GM23338 (cell line): ENCODE measurements at regions not wholly inside any gene's neighbourhood (a gene's known extent, or its start where the extent isn't known, plus 50 kb on each side); places are given as distances from the start of the nearest gene placed in this dataset.

ENCODE experiments used
- ATAC-seq: fragments of 200-7000 bp; cut with Tn5 transposase; 3 replicates; pipeline ENCODE4 v1.9.1; 2020
- DNase-seq: peaks from one replicate; pipeline ENCODE4 v3.0.0-alpha.2; 2015; ENCODE audit warnings: low spot score
- H2AFZ ChIP-seq: fragments of 200-600 bp; sonication (generic); 2 replicates; pipeline ENCODE4 v1.8.0; 2016; ENCODE audit warnings: antibody characterized with exemption, mild to moderate bottlenecking, moderate library complexity
- H3F3A ChIP-seq: fragments of 200-600 bp; sonication (generic); replicated peaks from 2 replicates; pipeline ENCODE4 v1.8.0; 2017; ENCODE audit warnings: antibody characterized with exemption, mixed run types, low read depth
- H3K27ac ChIP-seq: fragments of 200-600 bp; sonication (generic); 2 replicates; pipeline ENCODE4 v1.6.1; 2016; ENCODE audit warnings: low read depth
- H3K27me3 ChIP-seq: fragments of 200-600 bp; sonication (generic); 2 replicates; pipeline ENCODE4 v1.8.0; 2016; ENCODE audit warnings: mild to moderate bottlenecking, mixed run types, moderate library complexity; ENCODE audit not compliant: insufficient read depth
- H3K36me3 ChIP-seq: fragments of 200-600 bp; sonication (generic); 2 replicates; pipeline ENCODE4 v1.8.0; 2016; ENCODE audit warnings: mild to moderate bottlenecking; ENCODE audit not compliant: insufficient read depth
- H3K4me1 ChIP-seq: fragments of 200-600 bp; sonication (generic); 2 replicates; pipeline ENCODE4 v1.8.0; 2016; ENCODE audit warnings: mild to moderate bottlenecking, moderate library complexity; ENCODE audit not compliant: insufficient read depth
- H3K4me2 ChIP-seq: fragments of 200-600 bp; sonication (generic); 2 replicates; pipeline ENCODE4 v1.7.1; 2017; ENCODE audit warnings: mixed run types
- H3K4me3 ChIP-seq: fragments of 200-600 bp; sonication (generic); 2 replicates; pipeline ENCODE4 v1.6.1; 2016; ENCODE audit warnings: mixed run types
- H3K79me2 ChIP-seq: fragments of 200-600 bp; sonication (generic); replicated peaks from 2 replicates; pipeline ENCODE4 v1.8.0; 2017; ENCODE audit warnings: mild to moderate bottlenecking; ENCODE audit not compliant: insufficient read depth
- H3K9me2 ChIP-seq: fragments of 200-600 bp; sonication (generic); 2 replicates; pipeline ENCODE4 v1.8.0; 2017; ENCODE audit not compliant: insufficient read depth
- H4K20me1 ChIP-seq: fragments of 200-600 bp; sonication (generic); replicated peaks from 2 replicates; pipeline ENCODE4 v1.8.0; 2017; ENCODE audit warnings: mild to moderate bottlenecking; ENCODE audit not compliant: insufficient read depth
- H3K27ac Mint-ChIP-seq: 2 replicates; pipeline ENCODE4 v1.8.0; 2020; ENCODE audit warnings: inconsistent platforms, mild to moderate bottlenecking, moderate library complexity, mixed read lengths
- H3K27me3 Mint-ChIP-seq: 3 replicates; pipeline ENCODE4 v1.8.0; 2022; ENCODE audit warnings: low read depth, mild to moderate bottlenecking, moderate library complexity, mixed read lengths, inconsistent platforms; ENCODE audit not compliant: insufficient read depth, poor library complexity
- H3K36me3 Mint-ChIP-seq: 3 replicates; pipeline ENCODE4 v1.8.0; 2021; ENCODE audit warnings: low read depth, mild to moderate bottlenecking, inconsistent platforms, moderate library complexity, mixed read lengths
- H3K4me1 Mint-ChIP-seq: 3 replicates; pipeline ENCODE4 v1.8.0; 2020; ENCODE audit warnings: mild to moderate bottlenecking, inconsistent platforms, mixed read lengths
- H3K4me3 Mint-ChIP-seq: 3 replicates; pipeline ENCODE4 v1.8.0; 2021; ENCODE audit warnings: moderate library complexity, mild to moderate bottlenecking, inconsistent platforms, mixed read lengths
- H3K9me3 Mint-ChIP-seq: 3 replicates; pipeline ENCODE4 v1.8.0; 2020; ENCODE audit warnings: moderate library complexity, mild to moderate bottlenecking, inconsistent platforms, mixed read lengths
- CREB1 ChIP-seq: fragments of 250-450 bp; sonication (Bioruptor Pico); IDR thresholded peaks from 2 replicates; pipeline ENCODE4 v1.5.0; 2020; ENCODE audit warnings: low read depth, mild to moderate bottlenecking, moderate library complexity
- CTCF ChIP-seq, 2 experiments: fragments of 200-600 bp in 1 of 2; sonication (generic) in 1 of 2; conservative IDR thresholded peaks; 2 replicates each; pipeline versions ENCODE4 v1.5.1 to v1.6.1; 2016 to 2017; ENCODE audit warnings: antibody characterized with exemption in 2 of 2, low read depth in 2 of 2, mild to moderate bottlenecking in 2 of 2, moderate library complexity in 1 of 2
- EZH2 ChIP-seq: fragments of 200-600 bp; sonication (generic); IDR thresholded peaks from one replicate; pipeline ENCODE4 v1.8.0; 2017; ENCODE audit warnings: antibody characterized with exemption, mild to moderate bottlenecking, low read depth; ENCODE audit not compliant: unreplicated experiment
- EZH2phosphoT487 ChIP-seq: fragments of 200-600 bp; sonication (generic); IDR thresholded peaks from one replicate; pipeline ENCODE4 v1.8.1; 2018; ENCODE audit warnings: antibody characterized with exemption; ENCODE audit not compliant: unreplicated experiment
- JUNB ChIP-seq: IDR thresholded peaks from one replicate; pipeline ENCODE4 v1.6.1; 2016; ENCODE audit warnings: antibody characterized with exemption; ENCODE audit not compliant: unreplicated experiment
- NANOG ChIP-seq: IDR thresholded peaks from 2 replicates; pipeline ENCODE4 v1.6.1; 2016; ENCODE audit warnings: antibody characterized with exemption, borderline replicate concordance
- POLR2AphosphoS5 ChIP-seq: IDR thresholded peaks from 2 replicates; pipeline ENCODE4 v1.6.1; 2016; ENCODE audit warnings: antibody characterized with exemption, low read depth
- STAT1 ChIP-seq: IDR thresholded peaks from one replicate; pipeline ENCODE4 v1.6.1; 2016; ENCODE audit warnings: antibody characterized with exemption; ENCODE audit not compliant: unreplicated experiment
- ZNF114 ChIP-seq: fragments of 250-450 bp; sonication (Bioruptor Pico); IDR thresholded peaks from 2 replicates; pipeline ENCODE4 v1.5.0; 2020; ENCODE audit warnings: mild to moderate bottlenecking, moderate library complexity
- ZNF331 ChIP-seq: fragments of 250-450 bp; sonication (Bioruptor Pico); IDR thresholded peaks from 2 replicates; pipeline ENCODE4 v1.5.0; 2020; ENCODE audit warnings: low read depth, mild to moderate bottlenecking, moderate library complexity
- ZNF462 ChIP-seq: fragments of 250-450 bp; sonication (Bioruptor Pico); IDR thresholded peaks from 2 replicates; pipeline ENCODE4 v1.5.0; 2020; ENCODE audit warnings: mild to moderate bottlenecking, moderate library complexity
- TF ChIP-seq, protein P1 (sequence below): IDR thresholded peaks from 2 replicates; pipeline ENCODE4 v1.6.1; 2016; ENCODE audit warnings: antibody characterized with exemption
- TF ChIP-seq, protein P2 (sequence below): IDR thresholded peaks from one replicate; pipeline ENCODE4 v1.6.1; 2018; ENCODE audit warnings: antibody characterized with exemption; ENCODE audit not compliant: unreplicated experiment

GRCh38 chr10:36700123-36700522 is 425.3 kb upstream of the ANKRD30A start:
- H3K4me3 ChIP-seq: no peak overlapping the region

More at GRCh38 chr10:36700123-36700522, 425.3 kb upstream of the ANKRD30A start:
- Histone ChIP-seq H4K20me1 (no peaks in the 10 kb centered on the region), H3K36me3 (no peaks in the 10 kb centered on the region), H3K4me2 (no peak overlapping the region), H2AFZ (no peak overlapping the region), H3K27me3 (no peaks in the 10 kb centered on the region), H3K79me2 (no peaks in the 10 kb centered on the region), H3K27ac (no peak overlapping the region), H3F3A (no peaks in the 10 kb centered on the region), H3K9me2 (no peaks in the 10 kb centered on the region), H3K4me1 (no peaks in the 10 kb centered on the region)
- Mint-ChIP-seq H3K4me1 (no peaks in the 10 kb centered on the region), H3K27me3 (no peaks in the 10 kb centered on the region), H3K9me3 (no peaks in the 10 kb centered on the region; the same call in 2 of the 3 replicates), H3K4me3 (no peak overlapping the region), H3K27ac (no peak overlapping the region), H3K36me3 (no peaks in the 10 kb centered on the region)
- DNase-seq (no peak), ATAC-seq (no peak)
- TF ChIP-seq EZH2 (no peak), NANOG (no peak), CREB1 (CRISPR knock-in tag) (no peak), CTCF (conservative IDR thresholded peaks at IDR 0.05; ENCODE audit: low read depth in 2 of 2) (no peak), EZH2phosphoT487 (no peak), ZNF462 (CRISPR knock-in tag) (no peak), POLR2AphosphoS5 (no peak), ZNF114 (CRISPR knock-in tag) (no peak), ZNF331 (CRISPR knock-in tag) (no peak), STAT1 (no peak), JUNB (no peak)
- TF ChIP-seq, protein P1, sequence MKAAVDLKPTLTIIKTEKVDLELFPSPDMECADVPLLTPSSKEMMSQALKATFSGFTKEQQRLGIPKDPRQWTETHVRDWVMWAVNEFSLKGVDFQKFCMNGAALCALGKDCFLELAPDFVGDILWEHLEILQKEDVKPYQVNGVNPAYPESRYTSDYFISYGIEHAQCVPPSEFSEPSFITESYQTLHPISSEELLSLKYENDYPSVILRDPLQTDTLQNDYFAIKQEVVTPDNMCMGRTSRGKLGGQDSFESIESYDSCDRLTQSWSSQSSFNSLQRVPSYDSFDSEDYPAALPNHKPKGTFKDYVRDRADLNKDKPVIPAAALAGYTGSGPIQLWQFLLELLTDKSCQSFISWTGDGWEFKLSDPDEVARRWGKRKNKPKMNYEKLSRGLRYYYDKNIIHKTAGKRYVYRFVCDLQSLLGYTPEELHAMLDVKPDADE: no peak
- TF ChIP-seq, protein P2, sequence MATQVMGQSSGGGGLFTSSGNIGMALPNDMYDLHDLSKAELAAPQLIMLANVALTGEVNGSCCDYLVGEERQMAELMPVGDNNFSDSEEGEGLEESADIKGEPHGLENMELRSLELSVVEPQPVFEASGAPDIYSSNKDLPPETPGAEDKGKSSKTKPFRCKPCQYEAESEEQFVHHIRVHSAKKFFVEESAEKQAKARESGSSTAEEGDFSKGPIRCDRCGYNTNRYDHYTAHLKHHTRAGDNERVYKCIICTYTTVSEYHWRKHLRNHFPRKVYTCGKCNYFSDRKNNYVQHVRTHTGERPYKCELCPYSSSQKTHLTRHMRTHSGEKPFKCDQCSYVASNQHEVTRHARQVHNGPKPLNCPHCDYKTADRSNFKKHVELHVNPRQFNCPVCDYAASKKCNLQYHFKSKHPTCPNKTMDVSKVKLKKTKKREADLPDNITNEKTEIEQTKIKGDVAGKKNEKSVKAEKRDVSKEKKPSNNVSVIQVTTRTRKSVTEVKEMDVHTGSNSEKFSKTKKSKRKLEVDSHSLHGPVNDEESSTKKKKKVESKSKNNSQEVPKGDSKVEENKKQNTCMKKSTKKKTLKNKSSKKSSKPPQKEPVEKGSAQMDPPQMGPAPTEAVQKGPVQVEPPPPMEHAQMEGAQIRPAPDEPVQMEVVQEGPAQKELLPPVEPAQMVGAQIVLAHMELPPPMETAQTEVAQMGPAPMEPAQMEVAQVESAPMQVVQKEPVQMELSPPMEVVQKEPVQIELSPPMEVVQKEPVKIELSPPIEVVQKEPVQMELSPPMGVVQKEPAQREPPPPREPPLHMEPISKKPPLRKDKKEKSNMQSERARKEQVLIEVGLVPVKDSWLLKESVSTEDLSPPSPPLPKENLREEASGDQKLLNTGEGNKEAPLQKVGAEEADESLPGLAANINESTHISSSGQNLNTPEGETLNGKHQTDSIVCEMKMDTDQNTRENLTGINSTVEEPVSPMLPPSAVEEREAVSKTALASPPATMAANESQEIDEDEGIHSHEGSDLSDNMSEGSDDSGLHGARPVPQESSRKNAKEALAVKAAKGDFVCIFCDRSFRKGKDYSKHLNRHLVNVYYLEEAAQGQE: no peak
